B cell (primary cell): ENCODE measurements at regions not wholly inside any gene's neighbourhood (a gene's known extent, or its start where the extent isn't known, plus 50 kb on each side); places are given as distances from the start of the nearest gene placed in this dataset.

Source experiments
- ATAC-seq: fragments of 200-7000 bp; cut with Tn5 transposase; one replicate; pipeline ENCODE4 v1.10.0; 2021; ENCODE audit warnings: low read depth, mild to moderate bottlenecking, moderate number of reproducible peaks, moderate library complexity
- CTCF ChIA-PET: fragments of 350-600 bp; sonication (Branson Sonifier 250); formaldehyde crosslinking; loops from one replicate; lab custom pipeline; 2021; ENCODE audit warnings: antibody characterized with exemption, inconsistent platforms; lab: Charles Lee
- POLR2A ChIA-PET: fragments of 350-600 bp; sonication (Branson Sonifier 250); formaldehyde crosslinking; loops from one replicate; lab custom pipeline; 2021; ENCODE audit warnings: antibody characterized with exemption; lab: Charles Lee
- DNase-seq: peaks from one replicate; pipeline ENCODE4 v3.0.0; 2013
- H2AFZ ChIP-seq: 2 replicates; pipeline ENCODE4 v1.6.1; 2012; ENCODE audit warnings: mild to moderate bottlenecking, low read depth, low read length; ENCODE audit not compliant: insufficient read depth, poor library complexity, severe bottlenecking
- H3K27ac ChIP-seq, 2 donors: 1 replicate in 1 of 2; 2 replicates in 1 of 2; pipeline ENCODE4 v1.5.1; 2012 to 2013; ENCODE audit warnings: low read length in 2 of 2, mild to moderate bottlenecking in 2 of 2, moderate library complexity in 1 of 2
- H3K27me3 ChIP-seq, 4 experiments: fragments of 200-600 bp in 1 of 4; sonication (generic) in 1 of 4; replicated peaks in 1 of 4; 1 replicate in 2 of 4; 2 replicates in 2 of 4; pipeline versions ENCODE4 v1.6.1 to v1.7.0; 2013 to 2016; ENCODE audit warnings: low read length in 3 of 4, mild to moderate bottlenecking in 2 of 4, mixed read lengths in 1 of 4, moderate library complexity in 1 of 4; ENCODE audit not compliant: insufficient read depth in 4 of 4, control insufficient read depth in 3 of 4; ENCODE audit errors: control extremely low read depth in 1 of 4
- H3K36me3 ChIP-seq, 2 experiments: replicated peaks in 1 of 2; 1 replicate in 1 of 2; 2 replicates in 1 of 2; pipeline versions ENCODE4 v1.6.1 to v1.7.1; 2013; ENCODE audit warnings: low read length in 1 of 2; ENCODE audit not compliant: insufficient read depth in 2 of 2, control insufficient read depth in 1 of 2; ENCODE audit errors: control extremely low read depth in 1 of 2, extremely low read depth in 1 of 2
- H3K4me1 ChIP-seq, 2 donors: fragments of 200-600 bp in 1 of 2; sonication (generic) in 1 of 2; 1 replicate in 1 of 2; 2 replicates in 1 of 2; pipeline versions ENCODE4 v1.5.1 to v1.6.1; 2013 to 2017; ENCODE audit warnings: low read length in 2 of 2; ENCODE audit not compliant: control insufficient read depth in 2 of 2, insufficient read depth in 2 of 2
- H3K4me2 ChIP-seq: replicated peaks from 2 replicates; pipeline ENCODE3; 2012; ENCODE audit warnings: mild to moderate bottlenecking, low read depth, low read length; ENCODE audit not compliant: poor library complexity, severe bottlenecking
- H3K4me3 ChIP-seq, 5 experiments: fragments of 200-600 bp in 1 of 5; sonication (generic) in 1 of 5; 1 replicate in 3 of 5; 2 replicates in 2 of 5; pipeline versions ENCODE4 v1.5.1 to v1.7.0; 2011 to 2016; ENCODE audit warnings: low read length in 4 of 5, mild to moderate bottlenecking in 4 of 5, low read depth in 2 of 5, control low read depth in 1 of 5, moderate library complexity in 1 of 5; ENCODE audit not compliant: insufficient read depth in 1 of 5; ENCODE audit errors: control extremely low read depth in 1 of 5, extremely low read depth in 1 of 5
- H3K79me2 ChIP-seq: fragments of 200-600 bp; sonication (generic); one replicate; pipeline ENCODE4 v1.6.0; 2016; ENCODE audit warnings: low read length; ENCODE audit not compliant: control insufficient read depth, insufficient read depth
- H3K9ac ChIP-seq: fragments of 200-600 bp; sonication (generic); 2 replicates; pipeline ENCODE4 v1.6.1; 2017; ENCODE audit warnings: mild to moderate bottlenecking, low read length, moderate library complexity
- H3K9me3 ChIP-seq, 3 donors: one replicate each; pipeline versions ENCODE4 v1.6.1 to v1.7.1; 2013; ENCODE audit warnings: low read length in 2 of 3; ENCODE audit not compliant: control insufficient read depth in 2 of 3, insufficient read depth in 1 of 3; ENCODE audit errors: control extremely low read depth in 1 of 3
- H4K20me1 ChIP-seq: 2 replicates; pipeline ENCODE4 v1.6.0; 2012; ENCODE audit warnings: mild to moderate bottlenecking, low read length; ENCODE audit not compliant: insufficient read depth, control insufficient read depth, poor library complexity, severe bottlenecking
- H3K27ac Mint-ChIP-seq: one replicate; pipeline ENCODE4 v1.8.0; 2021; ENCODE audit warnings: mixed read lengths
- H3K27me3 Mint-ChIP-seq: one replicate; pipeline ENCODE4 v1.8.0; 2021; ENCODE audit warnings: mixed read lengths
- H3K4me1 Mint-ChIP-seq: one replicate; pipeline ENCODE4 v1.8.0; 2021; ENCODE audit warnings: mixed read lengths
- H3K4me3 Mint-ChIP-seq: one replicate; pipeline ENCODE4 v1.8.0; 2021; ENCODE audit warnings: mixed read lengths
- H3K9me3 Mint-ChIP-seq: one replicate; pipeline ENCODE4 v1.8.0; 2022; ENCODE audit warnings: mixed read lengths; ENCODE audit not compliant: insufficient read depth
- EZH2 ChIP-seq: IDR thresholded peaks from 2 replicates; pipeline ENCODE4 v1.6.1; 2012; ENCODE audit warnings: borderline replicate concordance, low read depth, mild to moderate bottlenecking, moderate library complexity, low read length; ENCODE audit not compliant: insufficient read depth, poor library complexity, severe bottlenecking
- WGBS: methylation state at CpG from one replicate; pipeline ENCODE4 v1.1.5; 2013; ENCODE audit warnings: missing lambda C conversion rate; ENCODE audit not compliant: insufficient coverage; 5-methylcytosine and 5-hydroxymethylcytosine counted together
- intact Hi-C: fragments of 100-400 bp; cut with micrococcal nuclease; formaldehyde crosslinking; loops from one replicate; pipeline ENCODE4 v1.10.0; 2022
- TF ChIP-seq, protein P1 (sequence below): fragments of 200-600 bp; IDR thresholded peaks from one replicate; pipeline ENCODE4 v1.8.0; 2022; ENCODE audit warnings: antibody characterized with exemption, mild to moderate bottlenecking

DNA sequence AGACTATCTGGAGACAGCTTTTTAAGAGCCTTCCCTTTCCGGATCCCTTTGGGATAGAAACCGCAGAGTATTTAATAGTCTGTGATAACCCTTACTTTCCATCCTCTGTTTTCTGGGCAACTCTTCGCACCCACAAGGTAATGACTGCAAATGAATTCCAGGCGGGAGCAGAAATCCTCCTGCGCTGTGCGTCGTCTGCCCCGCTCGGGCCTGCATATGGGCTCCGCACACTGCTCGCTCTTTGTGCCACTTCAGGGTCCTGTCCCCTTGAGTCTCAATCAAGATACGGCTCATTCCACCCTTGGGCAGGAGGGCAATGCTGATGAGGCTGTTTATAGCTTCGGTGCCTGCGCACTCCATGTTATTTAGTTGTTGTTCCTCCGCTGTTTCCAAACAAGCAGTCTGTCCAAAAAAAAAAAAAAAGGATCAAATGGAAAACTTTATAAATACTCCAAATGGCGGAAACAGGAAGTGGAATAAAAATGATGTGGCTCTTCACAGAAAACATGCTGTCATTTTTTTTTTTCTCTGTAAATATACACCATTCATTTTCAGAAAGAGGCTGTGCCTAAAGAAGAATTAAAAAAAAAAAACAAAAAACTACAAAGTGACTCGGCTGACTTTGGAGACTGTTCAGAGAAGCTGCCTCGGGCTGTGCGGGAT, 169.6 kb upstream of the GMDS start:
- CTCF ChIA-PET: no interaction called here
- Mint-ChIP-seq H3K4me3 (no peak overlapping the region), H3K9me3 (no peaks in the 10 kb centered on the region), H3K27ac (no peak overlapping the region), H3K4me1 (no peaks in the 10 kb centered on the region), H3K27me3 (no peaks in the 10 kb centered on the region)
- Histone ChIP-seq H3K4me1 (no peaks in the 10 kb centered on the region), H3K27ac (no peak overlapping the region), H2AFZ (no peak overlapping the region), H4K20me1 (no peaks in the 10 kb centered on the region), H3K4me2 (no peak overlapping the region), H3K79me2 (no peaks in the 10 kb centered on the region), H3K9me3 (no peaks in the 10 kb centered on the region), H3K27me3 (no peaks in the 10 kb centered on the region), H3K36me3 (no peaks in the 10 kb centered on the region), H3K9ac (no peak overlapping the region), H3K4me3 (no peak overlapping the region)
- no peak for DNase-seq
- TF ChIP-seq EZH2: no peak
- TF ChIP-seq, protein P1, sequence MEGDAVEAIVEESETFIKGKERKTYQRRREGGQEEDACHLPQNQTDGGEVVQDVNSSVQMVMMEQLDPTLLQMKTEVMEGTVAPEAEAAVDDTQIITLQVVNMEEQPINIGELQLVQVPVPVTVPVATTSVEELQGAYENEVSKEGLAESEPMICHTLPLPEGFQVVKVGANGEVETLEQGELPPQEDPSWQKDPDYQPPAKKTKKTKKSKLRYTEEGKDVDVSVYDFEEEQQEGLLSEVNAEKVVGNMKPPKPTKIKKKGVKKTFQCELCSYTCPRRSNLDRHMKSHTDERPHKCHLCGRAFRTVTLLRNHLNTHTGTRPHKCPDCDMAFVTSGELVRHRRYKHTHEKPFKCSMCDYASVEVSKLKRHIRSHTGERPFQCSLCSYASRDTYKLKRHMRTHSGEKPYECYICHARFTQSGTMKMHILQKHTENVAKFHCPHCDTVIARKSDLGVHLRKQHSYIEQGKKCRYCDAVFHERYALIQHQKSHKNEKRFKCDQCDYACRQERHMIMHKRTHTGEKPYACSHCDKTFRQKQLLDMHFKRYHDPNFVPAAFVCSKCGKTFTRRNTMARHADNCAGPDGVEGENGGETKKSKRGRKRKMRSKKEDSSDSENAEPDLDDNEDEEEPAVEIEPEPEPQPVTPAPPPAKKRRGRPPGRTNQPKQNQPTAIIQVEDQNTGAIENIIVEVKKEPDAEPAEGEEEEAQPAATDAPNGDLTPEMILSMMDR: no peak
- intact Hi-C loops: no loop called here
- POLR2A ChIA-PET: interaction anchor here (0.7 kb wide), 1 partner anchor 15 kb away, joined by 3 read pairs; no protein-coding TSS in a partner anchor
- ATAC-seq: no peak
- WGBS: 99% methylated on average over 15 of the region's 19 CpGs

DNA sequence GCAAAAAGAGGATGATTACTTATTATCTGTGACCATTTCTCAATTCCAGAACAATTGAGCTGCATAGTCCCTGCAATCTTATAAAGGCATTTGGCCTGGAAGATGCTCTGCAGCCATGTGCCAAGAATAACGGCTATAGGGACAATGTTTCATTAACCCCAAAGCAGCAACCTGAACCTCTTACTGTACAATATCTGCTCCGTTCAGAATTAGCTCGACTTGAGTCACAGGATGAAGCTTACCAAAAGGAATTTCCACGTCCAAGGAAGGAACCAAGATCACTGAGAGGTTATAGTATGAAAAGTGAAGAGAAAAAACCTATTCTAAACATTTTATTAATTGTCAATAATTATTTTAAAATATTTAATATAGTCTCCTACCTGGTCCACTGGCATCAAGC, 167.3 kb upstream of the GMDS start:
- DNase-seq: no peak
- no peak overlapping the region for H2AFZ ChIP-seq
- no peaks in the 10 kb centered on the region for H3K4me1 ChIP-seq
- no peaks in the 10 kb centered on the region for H3K27me3 ChIP-seq
- intact Hi-C loops: no loop called here
- no peaks in the 10 kb centered on the region for H4K20me1 ChIP-seq
- ChIA-PET POLR2A (no interaction called here), CTCF (no interaction called here)
- Mint-ChIP-seq H3K4me3 (no peak overlapping the region), H3K9me3 (no peaks in the 10 kb centered on the region), H3K4me1 (no peaks in the 10 kb centered on the region), H3K27ac (no peak overlapping the region), H3K27me3 (no peaks in the 10 kb centered on the region)
- no peaks in the 10 kb centered on the region for H3K9me3 ChIP-seq
- 90% methylated on average over 1 of the region's 4 CpGs for WGBS
- no peak overlapping the region for H3K9ac ChIP-seq
- no peak for ATAC-seq
- TF ChIP-seq, protein P1: no peak
- TF ChIP-seq EZH2: no peak
- H3K27ac ChIP-seq: no peak overlapping the region
- no peaks in the 10 kb centered on the region for H3K36me3 ChIP-seq
- H3K4me2 ChIP-seq: no peak overlapping the region
- no peak overlapping the region for H3K4me3 ChIP-seq
- H3K79me2 ChIP-seq: no peaks in the 10 kb centered on the region
